ENCODE measurements at regions not wholly inside any gene's neighbourhood (a gene's known extent, or its start where the extent isn't known, plus 50 kb on each side); places are given as distances from the start of the nearest gene placed in this dataset.

GRCh38 chr6:147075381-147075780 lies 128.8 kb upstream of the STXBP5 start:
- no peak for DNase-seq (ENCODE audit: low read depth in 3 of 3)

- no peak for DNase-seq (ENCODE audit: low read depth in 3 of 3)
These were observed 127.0 kb upstream of the STXBP5 start for GRCh38 chr6:147077251-147077650.

GRCh38 chr6:147078106-147078505 lies 126.1 kb upstream of the STXBP5 start:
- no peak for DNase-seq (ENCODE audit: low read depth in 3 of 3)

GRCh38 chr6:147078602-147079001 lies 125.6 kb upstream of the STXBP5 start:
- no peak for DNase-seq (ENCODE audit: low read depth in 3 of 3)

- DNase-seq (ENCODE audit: low read depth in 3 of 3), result no peak
These were observed 124.0 kb upstream of the STXBP5 start for GRCh38 chr6:147080225-147080624.

- no peak for DNase-seq (ENCODE audit: low read depth in 3 of 3)
These were observed 123.1 kb upstream of the STXBP5 start for GRCh38 chr6:147081076-147081609.

- DNase-seq (ENCODE audit: low read depth in 3 of 3), result no peak
These were observed 116.6 kb upstream of the STXBP5 start for GRCh38 chr6:147087641-147088040.

GRCh38 chr6:147088861-147089260 lies 115.4 kb upstream of the STXBP5 start:
- no peak for DNase-seq (ENCODE audit: low read depth in 3 of 3)

- no peak for DNase-seq (ENCODE audit: low read depth in 3 of 3)
These were observed 108.9 kb upstream of the STXBP5 start for GRCh38 chr6:147095316-147095715.

- DNase-seq (ENCODE audit: low read depth in 3 of 3), result no peak
These were observed 104.2 kb upstream of the STXBP5 start for GRCh38 chr6:147099974-147100373.

- DNase-seq (ENCODE audit: low read depth in 3 of 3), result no peak
These were observed 101.2 kb upstream of the STXBP5 start for GRCh38 chr6:147103007-147103406.

- DNase-seq (ENCODE audit: low read depth in 3 of 3), result no peak
These were observed 100.5 kb upstream of the STXBP5 start for GRCh38 chr6:147103694-147104093.

GRCh38 chr6:147105786-147106185 lies 98.4 kb upstream of the STXBP5 start:
- DNase-seq (ENCODE audit: low read depth in 3 of 3), result no peak

GRCh38 chr6:147106759-147107401 lies 97.3 kb upstream of the STXBP5 start:
- no peak for DNase-seq (ENCODE audit: low read depth in 3 of 3)

GRCh38 chr6:147108259-147108910 lies 95.8 kb upstream of the STXBP5 start:
- no peak for DNase-seq (ENCODE audit: low read depth in 3 of 3)

GRCh38 chr6:147109707-147110106 lies 94.5 kb upstream of the STXBP5 start:
- no peak for DNase-seq (ENCODE audit: low read depth in 3 of 3)

- DNase-seq (ENCODE audit: low read depth in 3 of 3), result no peak
These were observed 88.2 kb upstream of the STXBP5 start for GRCh38 chr6:147116056-147116455.

GRCh38 chr6:147117011-147117410 lies 87.2 kb upstream of the STXBP5 start:
- no peak for DNase-seq (ENCODE audit: low read depth in 3 of 3)

GRCh38 chr6:147117580-147117979 lies 86.6 kb upstream of the STXBP5 start:
- DNase-seq (ENCODE audit: low read depth in 3 of 3), result no peak

- DNase-seq (ENCODE audit: low read depth in 3 of 3), result no peak
These were observed 84.9 kb upstream of the STXBP5 start for GRCh38 chr6:147119310-147119709.

GRCh38 chr6:147122823-147123222 lies 81.4 kb upstream of the STXBP5 start:
- no peak for DNase-seq (ENCODE audit: low read depth in 3 of 3)

- DNase-seq (ENCODE audit: low read depth in 3 of 3), result no peak
These were observed 77.6 kb upstream of the STXBP5 start for GRCh38 chr6:147126618-147127022.

GRCh38 chr6:147127587-147127986 lies 76.6 kb upstream of the STXBP5 start:
- no peak for DNase-seq (ENCODE audit: low read depth in 3 of 3)
